ENCODE measurements at regions not wholly inside any gene's neighbourhood (a gene's known extent, or its start where the extent isn't known, plus 50 kb on each side); places are given as distances from the start of the nearest gene placed in this dataset.

DNA sequence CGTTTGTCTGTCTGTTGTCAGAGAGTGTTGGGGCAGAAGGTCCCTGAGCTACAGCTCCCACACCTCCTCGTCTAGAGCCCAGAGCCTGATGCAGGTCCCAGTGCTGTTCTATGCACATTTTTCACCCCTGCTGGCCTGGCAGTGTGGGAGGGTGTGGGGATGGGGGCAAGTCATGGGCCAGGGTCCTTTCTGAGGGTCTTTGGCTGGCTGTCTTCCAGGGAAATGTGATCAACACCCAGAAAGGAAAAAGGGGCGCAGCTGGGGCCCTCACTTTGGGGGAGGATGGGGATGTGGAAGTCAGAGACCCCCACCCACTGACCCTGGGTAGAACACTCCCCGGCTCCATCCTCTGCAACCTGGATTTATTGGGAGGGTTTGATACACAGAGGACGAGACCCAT lies 50.0 kb upstream of the ZNF716 start:
- TF ChIP-seq, protein P1, sequence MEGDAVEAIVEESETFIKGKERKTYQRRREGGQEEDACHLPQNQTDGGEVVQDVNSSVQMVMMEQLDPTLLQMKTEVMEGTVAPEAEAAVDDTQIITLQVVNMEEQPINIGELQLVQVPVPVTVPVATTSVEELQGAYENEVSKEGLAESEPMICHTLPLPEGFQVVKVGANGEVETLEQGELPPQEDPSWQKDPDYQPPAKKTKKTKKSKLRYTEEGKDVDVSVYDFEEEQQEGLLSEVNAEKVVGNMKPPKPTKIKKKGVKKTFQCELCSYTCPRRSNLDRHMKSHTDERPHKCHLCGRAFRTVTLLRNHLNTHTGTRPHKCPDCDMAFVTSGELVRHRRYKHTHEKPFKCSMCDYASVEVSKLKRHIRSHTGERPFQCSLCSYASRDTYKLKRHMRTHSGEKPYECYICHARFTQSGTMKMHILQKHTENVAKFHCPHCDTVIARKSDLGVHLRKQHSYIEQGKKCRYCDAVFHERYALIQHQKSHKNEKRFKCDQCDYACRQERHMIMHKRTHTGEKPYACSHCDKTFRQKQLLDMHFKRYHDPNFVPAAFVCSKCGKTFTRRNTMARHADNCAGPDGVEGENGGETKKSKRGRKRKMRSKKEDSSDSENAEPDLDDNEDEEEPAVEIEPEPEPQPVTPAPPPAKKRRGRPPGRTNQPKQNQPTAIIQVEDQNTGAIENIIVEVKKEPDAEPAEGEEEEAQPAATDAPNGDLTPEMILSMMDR (IDR thresholded peaks at IDR 0.05; ENCODE audit: low read depth, low read length): no peak
- no peak for TF ChIP-seq EZH2phosphoT487 (IDR thresholded peaks at IDR 0.05; ENCODE audit: low read depth)

Data from OCI-LY3 (cell line).